NT2/D1 (cell line): ENCODE measurements at regions not wholly inside any gene's neighbourhood (a gene's known extent, or its start where the extent isn't known, plus 50 kb on each side); places are given as distances from the start of the nearest gene placed in this dataset.

Experiments used
- DNase-seq: peaks from one replicate; pipeline ENCODE4 v3.0.0-alpha.2; 2011; ENCODE audit warnings: low read depth, low spot score
- H3K27me3 ChIP-seq: 2 replicates; pipeline ENCODE4 v1.6.0; 2011; ENCODE audit warnings: mild to moderate bottlenecking; ENCODE audit not compliant: insufficient read length, insufficient read depth
- H3K36me3 ChIP-seq: 2 replicates; pipeline ENCODE4 v1.6.1; 2011; ENCODE audit warnings: mild to moderate bottlenecking, low read length, mixed read lengths; ENCODE audit not compliant: insufficient read depth, insufficient read length
- H3K4me1 ChIP-seq: 2 replicates; pipeline ENCODE4 v1.5.1; 2011; ENCODE audit not compliant: insufficient read depth, insufficient read length
- H3K4me3 ChIP-seq: 2 replicates; pipeline ENCODE4 v1.5.1; 2011; ENCODE audit warnings: low read depth; ENCODE audit not compliant: insufficient read length
- H3K9ac ChIP-seq: 2 replicates; pipeline ENCODE4 v1.6.0; 2011; ENCODE audit warnings: low read depth; ENCODE audit not compliant: insufficient read length
- H3K9me3 ChIP-seq: 2 replicates; pipeline ENCODE4 v1.5.1; 2011; ENCODE audit warnings: mild to moderate bottlenecking, low read length; ENCODE audit not compliant: insufficient read depth
- SUZ12 ChIP-seq: IDR thresholded peaks from 2 replicates; pipeline ENCODE4 v1.6.1; 2011; ENCODE audit not compliant: insufficient read length, insufficient read depth; ENCODE audit errors: extremely low read depth
- YY1 ChIP-seq: IDR thresholded peaks from 2 replicates; pipeline ENCODE4 v1.6.1; 2011; ENCODE audit not compliant: insufficient read length, insufficient read depth
- ZNF274 ChIP-seq: IDR thresholded peaks from 2 replicates; pipeline ENCODE4 v1.6.1; 2011; ENCODE audit warnings: mild to moderate bottlenecking, low read depth, low read length

- Histone ChIP-seq H3K9ac (no peak overlapping the region), H3K9me3 (0 out of 2 replicates have a peak, but pooled peaks cover 5% of the 10 kb centered on the region), H3K4me1 (no peaks in the 10 kb centered on the region), H3K27me3 (no peaks in the 10 kb centered on the region), H3K36me3 (no peaks in the 10 kb centered on the region), H3K4me3 (no peak overlapping the region)
- no peak for DNase-seq
- TF ChIP-seq YY1: no peak
- TF ChIP-seq ZNF274: no peak
- TF ChIP-seq SUZ12: no peak
Observed at GRCh38 chr7:70951271-70951962, 180.5 kb upstream of the GALNT17 start.

GRCh38 chr7:70952311-70952710 lies 179.6 kb upstream of the GALNT17 start:
- Histone ChIP-seq H3K4me3 (no peak overlapping the region), H3K36me3 (no peaks in the 10 kb centered on the region), H3K4me1 (no peaks in the 10 kb centered on the region), H3K9me3 (0 out of 2 replicates have a peak, but pooled peaks cover 5% of the 10 kb centered on the region), H3K9ac (no peak overlapping the region), H3K27me3 (no peaks in the 10 kb centered on the region)
- TF ChIP-seq SUZ12: no peak
- no peak for TF ChIP-seq YY1
- no peak for TF ChIP-seq ZNF274
- no peak for DNase-seq

GRCh38 chr7:70953331-70953741 lies 178.6 kb upstream of the GALNT17 start:
- Histone ChIP-seq H3K36me3 (no peaks in the 10 kb centered on the region), H3K27me3 (no peaks in the 10 kb centered on the region), H3K9me3 (0 out of 2 replicates have a peak, but pooled peaks cover 5% of the 10 kb centered on the region), H3K9ac (no peak overlapping the region), H3K4me3 (no peak overlapping the region), H3K4me1 (no peaks in the 10 kb centered on the region)
- no peak for DNase-seq
- TF ChIP-seq SUZ12 (no peak), YY1 (no peak), ZNF274 (no peak)

- Histone ChIP-seq H3K27me3 (no peaks in the 10 kb centered on the region), H3K9ac (no peak overlapping the region), H3K36me3 (no peaks in the 10 kb centered on the region), H3K4me1 (no peaks in the 10 kb centered on the region), H3K9me3 (0 out of 2 replicates have a peak, but pooled peaks cover 5% of the 10 kb centered on the region), H3K4me3 (no peak overlapping the region)
- TF ChIP-seq SUZ12 (no peak), ZNF274 (no peak), YY1 (no peak)
- no peak for DNase-seq
Observed at GRCh38 chr7:70953796-70954195, 178.1 kb upstream of the GALNT17 start.

GRCh38 chr7:70972693-70973092 lies 159.3 kb upstream of the GALNT17 start:
- no peak overlapping the region for H3K4me3 ChIP-seq
- no peaks in the 10 kb centered on the region for H3K4me1 ChIP-seq
- no peak for DNase-seq
- H3K36me3 ChIP-seq: no peaks in the 10 kb centered on the region
- no peaks in the 10 kb centered on the region for H3K27me3 ChIP-seq
- no peak overlapping the region for H3K9ac ChIP-seq
- H3K9me3 ChIP-seq: peaks cover 17% of the 10 kb centered on the region; the same call in 1 of the 2 replicates
- no peak for TF ChIP-seq YY1
- no peak for TF ChIP-seq SUZ12
- TF ChIP-seq ZNF274: no peak

GRCh38 chr7:70975754-70976153 lies 156.2 kb upstream of the GALNT17 start:
- peaks cover 14% of the 10 kb centered on the region; the same call in 1 of the 2 replicates for H3K9me3 ChIP-seq
- DNase-seq: no peak
- no peaks in the 10 kb centered on the region for H3K4me1 ChIP-seq
- H3K36me3 ChIP-seq: no peaks in the 10 kb centered on the region
- H3K27me3 ChIP-seq: no peaks in the 10 kb centered on the region
- TF ChIP-seq ZNF274: no peak
- no peak for TF ChIP-seq YY1
- TF ChIP-seq SUZ12: no peak
- no peak overlapping the region for H3K9ac ChIP-seq
- H3K4me3 ChIP-seq: no peak overlapping the region

- Histone ChIP-seq H3K4me3 (no peak overlapping the region), H3K9me3 (no peaks in the 10 kb centered on the region), H3K4me1 (no peaks in the 10 kb centered on the region), H3K36me3 (no peaks in the 10 kb centered on the region), H3K27me3 (no peaks in the 10 kb centered on the region), H3K9ac (no peak overlapping the region)
- no peak for DNase-seq
- TF ChIP-seq SUZ12 (no peak), ZNF274 (no peak), YY1 (no peak)
Observed at GRCh38 chr7:70986297-70986696, 145.6 kb upstream of the GALNT17 start.
